ENCODE measurements at regions not wholly inside any gene's neighbourhood (a gene's known extent, or its start where the extent isn't known, plus 50 kb on each side); places are given as distances from the start of the nearest gene placed in this dataset.

DNA sequence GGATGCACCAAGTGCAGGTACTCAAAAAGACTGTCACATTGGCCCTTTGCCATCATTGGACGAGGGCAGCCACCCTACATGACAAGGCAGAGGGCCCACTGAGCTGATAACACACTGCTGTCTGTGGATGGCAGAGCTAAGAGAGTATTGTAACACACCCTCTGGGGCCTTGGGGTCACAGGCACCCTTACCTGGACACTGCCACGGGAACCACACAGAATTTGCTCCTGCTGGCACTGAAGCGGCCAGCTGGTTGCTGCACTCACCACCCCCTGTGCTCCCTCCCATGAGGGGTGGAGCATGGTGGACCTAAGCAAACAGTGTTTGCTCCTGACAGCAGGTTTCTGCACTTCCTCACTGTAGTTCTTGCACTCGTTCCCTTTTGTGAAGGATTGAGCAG, 208.2 kb upstream of the SGO1 start:
- H4K8ac ChIP-seq (ENCODE audit: extremely low read depth, insufficient read depth, low read length), result no peak overlapping the region
- no peak overlapping the region for H2BK5ac ChIP-seq (ENCODE audit: low read depth, low read length)
- 0 out of 2 replicates have a peak overlapping the region, but pooled peaks have one; percentile 10 for H2BK15ac ChIP-seq (ENCODE audit: low read length)
- H3K27me3 ChIP-seq (replicated peaks in 1 of 4; ENCODE audit: control insufficient read depth in 3 of 4, extremely low read depth in 1 of 4, insufficient read depth in 3 of 4, low read length in 3 of 4), result no peaks in the 10 kb centered on the region
- H3K9me3 ChIP-seq (ENCODE audit: insufficient read depth in 2 of 2, low read depth in 1 of 2, low read length in 1 of 2), result no peaks in the 10 kb centered on the region
- no peaks in the 10 kb centered on the region for H3K36me3 ChIP-seq (ENCODE audit: control insufficient read depth in 2 of 4, insufficient read depth in 4 of 4, low read length in 3 of 4)
- H3K23ac ChIP-seq (ENCODE audit: insufficient read length), result no peak overlapping the region
- no peak overlapping the region for H2BK12ac ChIP-seq (ENCODE audit: low read depth, low read length)
- H4K20me1 ChIP-seq (replicated peaks in 1 of 2; ENCODE audit: control insufficient read depth in 1 of 2, insufficient read depth in 2 of 2, low read length in 2 of 2), result no peaks in the 10 kb centered on the region
- H3K79me1 ChIP-seq (ENCODE audit: low read depth, low read length), result no peaks in the 10 kb centered on the region
- no peak overlapping the region for H2BK20ac ChIP-seq (ENCODE audit: low read length)
- no peak overlapping the region for H4K5ac ChIP-seq (ENCODE audit: insufficient read length, low read depth, low read length)
- no peak overlapping the region for H3K4me2 ChIP-seq (ENCODE audit: insufficient read depth in 1 of 2, low read depth in 2 of 2, low read length in 2 of 2)
- H2AFZ ChIP-seq (ENCODE audit: low read length), result peak overlapping the region; percentile 88
- ChIA-PET POLR2A (ENCODE audit: partially characterized antibody) (no interaction called here), CTCF (ENCODE audit: partially characterized antibody) (no interaction called here)
- H3K14ac ChIP-seq (ENCODE audit: insufficient read length), result no peak overlapping the region
- no peaks in the 10 kb centered on the region for H3K79me2 ChIP-seq (ENCODE audit: control insufficient read depth in 1 of 2, insufficient read depth in 2 of 2, low read length in 2 of 2)
- DNase-seq (ENCODE audit: low read depth in 1 of 2, low spot score in 2 of 2) (no peak), FAIRE-seq (no peak)
- no peak overlapping the region for H2AK5ac ChIP-seq (ENCODE audit: low read depth, low read length)
- no peak overlapping the region; the same call in 1 of the 2 replicates for H3K27ac ChIP-seq (ENCODE audit: low read depth, low read length)
- WGBS, 2 experiments (ENCODE audit: extremely low coverage in 1 of 2, insufficient coverage in 1 of 2, insufficient read length in 1 of 2, insufficient replicate concordance in 2 of 2, low coverage in 1 of 2, low lambda C conversion rate in 2 of 2, missing lambda C conversion rate in 1 of 2), result 81% methylated on average over 4 of the region's 4 CpGs; no CpG with 5 or more reads in 1 of the 2 experiments
- no peak overlapping the region for H3K4me3 ChIP-seq (ENCODE audit: extremely low read depth in 1 of 4, insufficient read depth in 2 of 4, low read depth in 3 of 4, low read length in 4 of 4)
- no peak overlapping the region for H4K91ac ChIP-seq (replicated peaks; ENCODE audit: insufficient read length, low read length)
- H3K56ac ChIP-seq (replicated peaks; ENCODE audit: insufficient read length, low read depth, low read length), result no peak overlapping the region
- no peaks in the 10 kb centered on the region for H3K23me2 ChIP-seq (ENCODE audit: low read depth, low read length)
- no peak overlapping the region for H3K18ac ChIP-seq (ENCODE audit: extremely low read depth, low read length)
- no peak overlapping the region for H3K4ac ChIP-seq (replicated peaks; ENCODE audit: insufficient read length, low read depth, low read length)
- peaks cover 0 to 3% (median 0%) of the 10 kb centered on the region in 4 experiments; a peak in 2 of 7 replicates for H3K4me1 ChIP-seq (replicated peaks in 1 of 4; ENCODE audit: control insufficient read depth in 3 of 4, insufficient read depth in 4 of 4, low read length in 3 of 4)
- no peak overlapping the region for H3K9ac ChIP-seq (replicated peaks in 1 of 4; ENCODE audit: extremely low read depth in 1 of 4, low read depth in 3 of 4, low read length in 3 of 4)
- no peak overlapping the region for H2BK120ac ChIP-seq (replicated peaks; ENCODE audit: low read depth, low read length)
- TF ChIP-seq USF2 (IDR thresholded peaks at IDR 0.05; ENCODE audit: low read length), result no peak
- TF ChIP-seq GTF2F1 (IDR thresholded peaks at IDR 0.05; ENCODE audit: borderline replicate concordance, low read depth, low read length), result no peak
- no peak for TF ChIP-seq EZH2 (IDR thresholded peaks at IDR 0.05; ENCODE audit: low read depth, low read length, severe bottlenecking)
- TF ChIP-seq TAF1 (IDR thresholded peaks at IDR 0.05; ENCODE audit: low read depth, low read length), result no peak
- no peak for TF ChIP-seq NANOG (IDR thresholded peaks at IDR 0.05; ENCODE audit: insufficient read depth, low read depth, low read length, poor library complexity, severe bottlenecking)
- no peak for TF ChIP-seq CHD2 (IDR thresholded peaks at IDR 0.05; ENCODE audit: low read length)
